HEK293 (cell line): ENCODE measurements at regions not wholly inside any gene's neighbourhood (a gene's known extent, or its start where the extent isn't known, plus 50 kb on each side); places are given as distances from the start of the nearest gene placed in this dataset.
"Not testable (repeated sequence)": the region's sequence is repeated elsewhere in the genome, so short reads cannot be mapped to it uniquely, and the experiment has no call there.

ENCODE experiments used
- CTCF ChIA-PET: fragments of 350-600 bp; formaldehyde crosslinking; extraction: SDS; loops from one replicate; lab custom pipeline; 2021; ENCODE audit warnings: antibody characterized with exemption; lab: Yijun Ruan, JAX
- POLR2A ChIA-PET: fragments of 300-600 bp; formaldehyde crosslinking; extraction: SDS; loops from one replicate; lab custom pipeline; 2020; ENCODE audit warnings: antibody characterized with exemption, inconsistent platforms; lab: Yijun Ruan, JAX
- H3K27ac ChIP-seq: fragments of 200-500 bp; sonication (Bioruptor generic); 2 replicates; pipeline ENCODE4 v1.5.1; 2014; ENCODE audit warnings: low read depth, low read length, control low read depth, inconsistent platforms; ENCODE audit errors: extremely low read depth
- H3K36me3 ChIP-seq, 2 experiments: fragments of 200-500 bp in 1 of 2; sonication (Bioruptor generic) in 1 of 2; 1 replicate in 1 of 2; 2 replicates in 1 of 2; pipeline ENCODE4 v1.5.1; 2014 to 2017; ENCODE audit warnings: inconsistent platforms in 2 of 2, low read length in 2 of 2; ENCODE audit not compliant: control insufficient read depth in 2 of 2, insufficient read depth in 1 of 2
- H3K4me1 ChIP-seq: fragments of 200-500 bp; sonication (Bioruptor generic); 2 replicates; pipeline ENCODE4 v1.5.1; 2014; ENCODE audit warnings: mild to moderate bottlenecking, low read length, inconsistent platforms; ENCODE audit not compliant: control insufficient read depth, insufficient read depth
- H3K4me3 ChIP-seq: 2 replicates; pipeline ENCODE4 v1.5.1; 2011; ENCODE audit warnings: low read depth, mild to moderate bottlenecking, control low read depth, low read length, moderate library complexity
- H3K9me3 ChIP-seq: fragments of 200-500 bp; sonication (Bioruptor generic); 2 replicates; pipeline ENCODE4 v1.5.1; 2014; ENCODE audit warnings: low read depth, low read length, inconsistent platforms; ENCODE audit not compliant: control insufficient read depth, insufficient read depth
- ZIC2 ChIP-seq: fragments of 450-650 bp; formaldehyde crosslinking; IDR thresholded peaks from 2 replicates; pipeline ENCODE4 v1.5.1; 2016; ENCODE audit warnings: missing biosample characterization, missing genetic modification characterization
- ZNF394 ChIP-seq: fragments of 450-650 bp; formaldehyde crosslinking; IDR thresholded peaks from 2 replicates; pipeline ENCODE4 v1.5.1; 2016; ENCODE audit warnings: missing biosample characterization, missing genetic modification characterization, mild to moderate bottlenecking, moderate library complexity, borderline replicate concordance
- ZNF426 ChIP-seq: fragments of 450-650 bp; formaldehyde crosslinking; IDR thresholded peaks from 2 replicates; pipeline ENCODE4 v1.5.1; 2017; ENCODE audit warnings: missing biosample characterization, missing genetic modification characterization, mild to moderate bottlenecking, inconsistent platforms, moderate library complexity

DNA sequence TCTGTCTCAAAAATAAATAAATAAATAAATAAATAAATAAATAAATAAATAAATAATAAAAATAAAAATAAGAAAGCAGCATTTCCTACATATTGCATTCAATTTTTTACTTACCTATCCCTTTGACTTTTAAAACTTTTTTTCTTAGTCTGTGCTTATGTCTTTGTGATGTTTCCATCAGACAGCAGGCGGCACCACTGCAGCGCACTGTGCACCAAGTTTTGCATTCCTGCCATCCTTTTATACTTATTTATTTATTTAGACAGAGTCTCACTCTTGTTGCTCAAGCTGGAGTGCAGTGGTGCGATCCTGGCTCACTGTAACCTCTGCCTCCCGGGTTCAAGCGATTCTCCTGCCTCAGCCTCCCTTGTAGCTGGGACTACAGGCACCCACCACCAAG, 132.6 kb downstream of the SPATA31A6 start:
- H3K4me3 ChIP-seq, POLR2A ChIA-PET: not testable (repeated sequence)
- TF ChIP-seq ZNF426 (tag by site-specific recombination) = peak; percentile 14; the same call in 1 of the 2 replicates

DNA sequence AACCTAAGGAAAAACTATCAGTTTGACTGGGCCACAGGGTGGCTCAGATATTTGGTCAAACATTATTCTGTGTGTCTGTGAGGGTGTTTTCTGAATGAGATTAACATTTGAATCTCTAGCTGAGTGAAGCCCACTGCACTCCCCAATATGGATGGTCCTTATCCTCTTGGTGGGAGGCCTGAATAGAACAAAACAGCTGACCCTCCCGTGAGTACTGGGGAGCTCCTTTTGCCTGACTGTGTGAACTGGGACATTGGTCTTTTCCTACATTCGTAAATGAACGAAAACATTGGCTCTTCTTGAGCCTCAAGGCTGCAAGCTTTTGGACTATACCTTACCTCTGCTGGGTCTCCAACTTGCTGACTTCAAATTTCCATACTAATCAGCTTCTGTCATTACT, 134.2 kb downstream of the SPATA31A6 start:
- H3K36me3 ChIP-seq, H3K4me3 ChIP-seq, H3K9me3 ChIP-seq, H3K27ac ChIP-seq, H3K4me1 ChIP-seq, POLR2A ChIA-PET, CTCF ChIA-PET: not testable (repeated sequence)

More for the DNA sequence above, 132.6 kb downstream of the SPATA31A6 start:
- H3K27ac ChIP-seq, CTCF ChIA-PET, H3K9me3 ChIP-seq, H3K4me1 ChIP-seq, H3K36me3 ChIP-seq: not testable (repeated sequence)

GRCh38 chr9:42323084-42323809, 139.8 kb downstream of the SPATA31A6 start:
- peak; percentile 61; the same call in 1 of the 2 replicates for TF ChIP-seq ZIC2
- POLR2A ChIA-PET, H3K4me1 ChIP-seq, H3K27ac ChIP-seq, H3K36me3 ChIP-seq, CTCF ChIA-PET, H3K4me3 ChIP-seq, H3K9me3 ChIP-seq: not testable (repeated sequence)

- POLR2A ChIA-PET, H3K4me3 ChIP-seq, H3K27ac ChIP-seq, H3K4me1 ChIP-seq, CTCF ChIA-PET, H3K9me3 ChIP-seq, H3K36me3 ChIP-seq: not testable (repeated sequence)
Observed at GRCh38 chr9:42325142-42325541, 141.7 kb downstream of the SPATA31A6 start.

GRCh38 chr9:42325561-42325960, 142.1 kb downstream of the SPATA31A6 start:
- POLR2A ChIA-PET, CTCF ChIA-PET, H3K9me3 ChIP-seq, H3K4me1 ChIP-seq, H3K4me3 ChIP-seq, H3K27ac ChIP-seq, H3K36me3 ChIP-seq: not testable (repeated sequence)

DNA sequence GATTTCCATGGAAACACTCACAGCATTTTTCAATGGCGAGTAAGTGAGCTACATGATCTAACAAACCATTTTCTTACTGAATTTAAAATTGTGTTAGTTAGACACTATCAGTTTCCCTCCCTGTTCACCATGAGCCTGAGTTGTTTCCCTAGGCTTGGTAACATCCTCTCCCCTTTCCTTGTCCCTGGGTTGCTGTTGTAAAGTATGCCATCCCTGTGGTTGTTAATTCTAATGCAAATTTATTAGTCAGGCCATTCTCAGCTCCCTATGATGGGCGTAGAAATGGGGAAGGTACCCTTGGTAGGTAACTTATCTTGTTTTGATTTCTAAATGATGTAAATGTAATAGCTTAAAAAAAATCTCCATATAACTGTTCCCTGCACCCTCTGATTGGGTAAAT, 143.0 kb downstream of the SPATA31A6 start:
- H3K9me3 ChIP-seq, POLR2A ChIA-PET, CTCF ChIA-PET, H3K4me3 ChIP-seq, H3K27ac ChIP-seq, H3K4me1 ChIP-seq, H3K36me3 ChIP-seq: not testable (repeated sequence)

DNA sequence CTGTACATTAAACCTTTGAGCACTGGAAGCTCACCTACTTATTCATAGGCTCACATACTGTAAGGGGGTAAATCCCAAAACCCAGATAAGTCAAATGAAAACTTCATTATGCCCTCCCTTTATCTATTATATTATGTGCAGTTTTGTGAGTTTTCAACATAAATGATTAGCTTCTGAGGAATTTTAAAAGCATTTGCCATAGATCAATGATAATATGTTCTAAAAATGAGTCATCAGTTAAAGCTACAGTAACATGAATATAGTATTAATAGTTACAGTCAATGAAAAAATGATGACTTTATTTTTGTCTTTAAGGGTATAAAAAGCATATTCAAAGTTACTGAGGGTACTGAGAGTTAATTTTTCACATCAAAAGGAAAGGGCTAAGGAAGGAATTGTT, 151.9 kb downstream of the SPATA31A6 start:
- H3K36me3 ChIP-seq, POLR2A ChIA-PET, H3K27ac ChIP-seq, H3K4me1 ChIP-seq, H3K9me3 ChIP-seq, CTCF ChIA-PET, H3K4me3 ChIP-seq: not testable (repeated sequence)
- peak; percentile 2; the same call in 1 of the 2 replicates for TF ChIP-seq ZNF394 (tag by site-specific recombination)

DNA sequence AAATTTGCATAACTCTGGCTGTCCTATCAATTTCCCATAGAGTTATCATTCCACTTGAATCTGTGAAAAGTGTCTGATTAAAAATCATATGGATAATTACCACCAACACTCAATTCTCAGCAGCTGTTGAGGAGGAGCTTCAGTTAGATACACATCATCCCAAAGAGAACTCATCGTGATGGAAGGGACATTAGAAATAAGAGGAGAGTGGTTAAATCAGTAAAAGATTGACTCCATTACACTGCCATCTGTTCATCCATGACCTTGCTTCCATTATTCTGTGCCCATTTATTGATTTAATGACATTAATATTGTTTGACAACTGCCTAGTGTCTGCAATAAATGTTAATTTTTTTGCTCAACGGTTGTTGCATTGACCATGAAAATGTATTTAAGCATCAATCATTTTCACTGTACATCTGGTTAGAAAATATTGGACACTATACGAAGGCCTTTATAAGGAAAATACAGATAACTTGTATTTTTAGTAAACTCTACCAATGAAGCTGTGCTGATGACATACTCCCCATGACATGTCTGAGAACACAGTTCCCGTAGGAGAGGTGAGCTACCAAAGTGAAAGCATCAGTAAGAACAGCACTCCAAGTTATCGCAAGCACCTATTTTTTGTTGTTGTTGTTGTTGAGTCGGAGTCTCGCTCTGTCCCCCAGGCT, 152.7 kb downstream of the SPATA31A6 start:
- POLR2A ChIA-PET, H3K4me3 ChIP-seq, H3K4me1 ChIP-seq, CTCF ChIA-PET, H3K36me3 ChIP-seq, H3K9me3 ChIP-seq, H3K27ac ChIP-seq: not testable (repeated sequence)

DNA sequence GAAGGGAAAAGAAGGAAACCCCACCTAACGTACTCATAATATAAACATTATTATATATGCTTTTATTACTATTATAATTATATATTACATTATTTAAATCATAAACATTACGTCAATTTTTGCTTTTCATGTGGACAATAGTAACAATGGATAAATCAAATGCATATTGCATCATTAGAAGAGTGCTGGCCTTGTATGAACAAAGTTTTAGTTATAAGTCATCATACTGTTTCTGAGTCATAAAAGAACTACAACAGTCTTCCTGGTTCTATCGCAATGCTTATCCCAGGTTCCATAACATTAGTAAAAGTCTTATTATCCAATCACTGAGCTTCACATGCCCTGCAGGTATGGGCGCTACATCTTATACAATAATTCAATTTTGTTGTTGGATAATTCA, 154.8 kb downstream of the SPATA31A6 start:
- H3K4me3 ChIP-seq, H3K36me3 ChIP-seq, H3K27ac ChIP-seq, CTCF ChIA-PET, H3K9me3 ChIP-seq, H3K4me1 ChIP-seq, POLR2A ChIA-PET: not testable (repeated sequence)

DNA sequence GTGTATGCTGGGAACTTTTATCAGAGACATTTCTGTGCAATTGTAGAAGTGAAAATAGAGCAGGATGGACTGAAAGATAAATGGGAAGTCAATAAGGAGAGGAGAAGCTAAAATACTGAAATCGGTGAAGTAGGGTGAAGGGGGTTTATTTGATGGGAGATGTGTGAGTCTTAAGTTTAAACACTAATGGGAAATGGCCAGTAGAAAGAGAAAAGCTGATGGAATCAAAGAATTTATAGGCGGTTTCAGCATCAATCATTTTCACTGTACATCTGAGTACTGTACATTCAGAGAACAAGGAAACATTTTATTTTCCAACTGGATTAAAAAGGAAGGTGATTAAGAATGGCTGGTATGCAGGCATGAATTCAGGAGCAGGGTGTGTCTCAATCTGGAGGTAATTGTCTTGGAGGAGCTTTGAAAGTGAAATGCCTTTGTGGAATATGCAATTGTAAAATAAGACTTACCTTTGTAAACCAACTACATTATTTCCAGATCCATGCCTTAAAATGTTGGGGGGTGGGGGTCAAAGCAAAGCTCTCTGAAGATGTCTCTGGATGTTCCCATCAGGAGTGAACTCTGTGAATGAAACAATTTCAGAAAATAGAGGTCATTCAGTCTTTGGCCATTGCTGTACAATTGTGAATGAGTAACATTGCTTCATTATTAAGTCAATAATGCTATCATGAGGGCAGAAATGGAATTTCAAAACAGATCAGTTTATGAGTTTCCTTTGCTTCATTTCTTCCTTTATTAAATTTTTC, 156.4 kb downstream of the SPATA31A6 start:
- H3K9me3 ChIP-seq, POLR2A ChIA-PET, H3K4me3 ChIP-seq, H3K27ac ChIP-seq, H3K36me3 ChIP-seq, CTCF ChIA-PET, H3K4me1 ChIP-seq: not testable (repeated sequence)
